ENCODE measurements at regions not wholly inside any gene's neighbourhood (a gene's known extent, or its start where the extent isn't known, plus 50 kb on each side); places are given as distances from the start of the nearest gene placed in this dataset.
"Not testable (repeated sequence)": the region's sequence is repeated elsewhere in the genome, so short reads cannot be mapped to it uniquely, and the experiment has no call there.

GRCh38 chr4:15179842-15180241, 177.6 kb downstream of the CPEB2 start:
- not testable (repeated sequence) for TF ChIP-seq RAD21 (conservative IDR thresholded peaks at IDR 0.05); CTCF (IDR thresholded peaks at IDR 0.05; ENCODE audit: poor library complexity, severe bottlenecking); POLR2AphosphoS5 (IDR thresholded peaks at IDR 0.05); MXI1 (conservative IDR thresholded peaks at IDR 0.05; ENCODE audit: poor library complexity, severe bottlenecking); EP300 (conservative IDR thresholded peaks at IDR 0.05; ENCODE audit: poor library complexity, severe bottlenecking); REST (IDR thresholded peaks at IDR 0.05; ENCODE audit: borderline replicate concordance); SMC3 (conservative IDR thresholded peaks at IDR 0.05; ENCODE audit: poor library complexity); EZH2 (IDR thresholded peaks at IDR 0.05; ENCODE audit: borderline replicate concordance, insufficient read depth, low read length, poor library complexity, severe bottlenecking); TAF1 (IDR thresholded peaks at IDR 0.05; ENCODE audit: low read depth)

Data from neural cell (in vitro differentiated cells).